Nephron (organoid): ENCODE measurements at regions not wholly inside any gene's neighbourhood (a gene's known extent, or its start where the extent isn't known, plus 50 kb on each side); places are given as distances from the start of the nearest gene placed in this dataset.

Source experiments
- H3K27ac Mint-ChIP-seq, 3 experiments: 2 replicates each; pipeline ENCODE4 v1.8.0; 2020; ENCODE audit warnings: mixed read lengths in 3 of 3, mild to moderate bottlenecking in 2 of 3, moderate library complexity in 1 of 3
- H3K27me3 Mint-ChIP-seq: 2 replicates; pipeline ENCODE4 v1.8.0; 2021; ENCODE audit warnings: low read depth, mild to moderate bottlenecking, moderate library complexity, mixed read lengths
- H3K36me3 Mint-ChIP-seq: 2 replicates; pipeline ENCODE4 v1.8.0; 2020; ENCODE audit warnings: low read depth, mixed read lengths
- H3K4me1 Mint-ChIP-seq: 2 replicates; pipeline ENCODE4 v1.8.0; 2020; ENCODE audit warnings: mixed read lengths
- H3K4me3 Mint-ChIP-seq, 3 experiments: 2 replicates each; pipeline ENCODE4 v1.8.0; 2020; ENCODE audit warnings: mild to moderate bottlenecking in 3 of 3, mixed read lengths in 3 of 3, moderate library complexity in 2 of 3
- H3K9me3 Mint-ChIP-seq: 2 replicates; pipeline ENCODE4 v1.8.0; 2020; ENCODE audit warnings: mixed read lengths
- TF ChIP-seq, protein P1 (sequence below), 3 experiments: fragments of 200-600 bp; sonication (generic); IDR thresholded peaks; one replicate each; pipeline ENCODE4 v1.5.0; 2021; ENCODE audit warnings: antibody characterized with exemption in 3 of 3; ENCODE audit not compliant: unreplicated experiment in 3 of 3

DNA sequence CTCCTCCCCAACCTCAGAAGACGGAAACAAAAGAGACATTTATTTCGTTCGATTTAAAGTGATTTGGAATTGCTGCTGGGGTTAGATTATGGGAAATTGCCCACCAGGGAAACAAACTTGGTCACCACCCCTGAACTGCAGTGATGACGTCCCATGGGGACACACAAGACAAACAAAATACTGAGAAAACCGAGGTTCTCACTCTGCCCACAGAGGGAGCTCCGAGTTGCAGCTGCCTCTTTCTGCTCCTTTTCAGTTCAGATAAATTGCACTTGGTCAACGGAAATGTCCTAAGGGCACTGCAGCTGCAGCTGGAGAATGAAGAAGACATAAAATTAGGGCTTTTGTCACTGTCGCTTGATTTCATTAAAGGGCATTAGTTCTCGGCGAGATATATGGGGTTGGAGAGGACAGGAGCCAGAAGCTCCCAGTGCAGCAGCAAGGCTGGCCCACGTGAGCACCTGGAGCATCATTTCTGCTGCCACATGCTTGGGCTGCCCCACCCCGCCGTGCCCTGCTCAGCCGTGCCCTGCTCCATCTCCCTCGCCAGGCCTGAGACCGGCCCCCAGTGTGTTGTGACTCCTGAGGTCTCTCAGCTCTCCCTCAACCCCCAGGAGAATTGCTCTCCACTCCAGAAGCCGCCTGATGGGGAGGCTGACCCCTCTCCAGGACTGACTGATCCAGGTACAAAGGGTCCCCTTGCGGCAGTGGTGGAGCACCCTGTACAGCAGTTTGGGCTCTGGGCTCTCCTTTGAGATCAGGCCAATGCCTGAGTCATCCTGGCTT is 231.7 kb upstream of the AJAP1 start:
- peaks cover 8% of the 10 kb centered on the region for H3K4me1 Mint-ChIP-seq

DNA sequence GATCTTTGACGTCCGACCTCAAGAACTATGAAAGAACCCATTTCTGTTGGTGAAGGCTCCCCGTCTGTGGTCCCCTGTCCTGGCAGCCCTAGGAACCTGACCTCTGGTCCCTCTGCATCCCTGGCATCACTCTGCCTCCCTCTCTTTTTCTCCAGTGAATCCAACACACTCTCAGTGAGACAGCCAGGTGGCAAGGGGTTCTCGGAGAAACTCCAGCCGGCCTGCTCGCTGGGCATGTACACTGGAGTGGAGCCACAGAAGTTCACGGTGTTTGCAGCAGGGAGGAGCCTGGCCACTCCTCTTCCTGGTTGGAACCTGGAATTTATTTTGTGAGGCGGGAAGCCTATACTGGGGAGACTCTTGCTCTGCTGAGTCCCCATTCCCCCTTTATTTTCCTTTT is 230.2 kb upstream of the AJAP1 start:
- Mint-ChIP-seq H3K4me1 (peaks cover 8% of the 10 kb centered on the region), H3K36me3 (no peaks in the 10 kb centered on the region), H3K4me3 (no peak overlapping the region), H3K27ac (no peak overlapping the region), H3K27me3 (peaks cover 4% of the 10 kb centered on the region), H3K9me3 (peaks cover 3% of the 10 kb centered on the region)
- TF ChIP-seq, protein P1, sequence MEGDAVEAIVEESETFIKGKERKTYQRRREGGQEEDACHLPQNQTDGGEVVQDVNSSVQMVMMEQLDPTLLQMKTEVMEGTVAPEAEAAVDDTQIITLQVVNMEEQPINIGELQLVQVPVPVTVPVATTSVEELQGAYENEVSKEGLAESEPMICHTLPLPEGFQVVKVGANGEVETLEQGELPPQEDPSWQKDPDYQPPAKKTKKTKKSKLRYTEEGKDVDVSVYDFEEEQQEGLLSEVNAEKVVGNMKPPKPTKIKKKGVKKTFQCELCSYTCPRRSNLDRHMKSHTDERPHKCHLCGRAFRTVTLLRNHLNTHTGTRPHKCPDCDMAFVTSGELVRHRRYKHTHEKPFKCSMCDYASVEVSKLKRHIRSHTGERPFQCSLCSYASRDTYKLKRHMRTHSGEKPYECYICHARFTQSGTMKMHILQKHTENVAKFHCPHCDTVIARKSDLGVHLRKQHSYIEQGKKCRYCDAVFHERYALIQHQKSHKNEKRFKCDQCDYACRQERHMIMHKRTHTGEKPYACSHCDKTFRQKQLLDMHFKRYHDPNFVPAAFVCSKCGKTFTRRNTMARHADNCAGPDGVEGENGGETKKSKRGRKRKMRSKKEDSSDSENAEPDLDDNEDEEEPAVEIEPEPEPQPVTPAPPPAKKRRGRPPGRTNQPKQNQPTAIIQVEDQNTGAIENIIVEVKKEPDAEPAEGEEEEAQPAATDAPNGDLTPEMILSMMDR (IDR thresholded peaks at IDR 0.05; ENCODE audit: unreplicated experiment in 3 of 3): no peak

More for the DNA sequence above, 231.7 kb upstream of the AJAP1 start:
- TF ChIP-seq, protein P1 (IDR thresholded peaks at IDR 0.05; ENCODE audit: unreplicated experiment in 3 of 3): peak in 1 of 3 experiments; percentile 16
- Mint-ChIP-seq H3K27me3 (peaks cover 8% of the 10 kb centered on the region), H3K9me3 (peaks cover 9% of the 10 kb centered on the region), H3K36me3 (no peaks in the 10 kb centered on the region), H3K27ac (no peak overlapping the region), H3K4me3 (no peak overlapping the region)

DNA sequence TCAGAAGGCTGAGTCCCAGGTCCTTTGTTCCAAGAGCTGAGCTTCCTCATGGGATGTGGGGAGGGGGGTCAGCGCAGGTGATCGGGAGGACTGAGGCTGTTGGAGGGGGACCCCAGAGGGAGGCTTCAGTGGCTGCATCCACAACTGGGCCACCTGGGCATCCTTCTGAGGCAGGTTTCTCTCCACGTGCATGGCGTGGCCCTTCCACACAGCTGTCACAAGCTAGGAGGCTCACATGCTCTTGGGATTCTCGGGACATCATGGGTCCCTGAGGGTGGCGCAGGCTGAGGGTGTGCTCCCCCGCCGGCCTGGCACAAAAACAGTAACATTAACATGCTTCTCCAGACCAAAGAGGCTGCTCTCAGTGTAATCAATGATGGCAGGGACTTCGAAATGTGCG is 229.6 kb upstream of the AJAP1 start:
- Mint-ChIP-seq H3K9me3 (no peaks in the 10 kb centered on the region), H3K27me3 (peaks cover 4% of the 10 kb centered on the region), H3K4me1 (peaks cover 8% of the 10 kb centered on the region), H3K27ac (no peak overlapping the region), H3K4me3 (no peak overlapping the region), H3K36me3 (no peaks in the 10 kb centered on the region)
- TF ChIP-seq, protein P1 (IDR thresholded peaks at IDR 0.05; ENCODE audit: unreplicated experiment in 3 of 3): no peak

DNA sequence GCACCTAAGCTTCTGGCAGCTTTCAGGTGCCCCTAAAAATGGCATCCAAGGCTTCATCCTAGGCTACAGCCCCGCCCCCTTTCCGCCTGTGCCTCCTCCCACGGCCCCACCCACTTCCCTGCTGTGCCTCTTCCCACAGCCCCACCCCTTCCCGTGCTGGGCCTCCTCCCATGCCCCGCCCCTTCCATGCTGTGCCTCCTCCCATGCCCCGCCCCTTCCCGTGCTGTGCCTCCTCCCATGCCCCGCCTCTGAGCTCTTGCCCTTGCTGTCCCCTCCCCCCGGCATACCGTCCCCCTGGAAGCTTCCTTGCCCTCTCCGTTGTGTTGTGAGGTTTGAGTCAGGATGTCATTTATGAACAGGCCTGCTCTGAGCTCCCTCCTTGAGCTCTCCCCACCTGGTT is 228.5 kb upstream of the AJAP1 start:
- Mint-ChIP-seq H3K9me3 (no peaks in the 10 kb centered on the region), H3K4me3 (no peak overlapping the region), H3K27ac (no peak overlapping the region), H3K36me3 (no peaks in the 10 kb centered on the region), H3K27me3 (peaks cover 4% of the 10 kb centered on the region), H3K4me1 (peaks cover 8% of the 10 kb centered on the region)
- TF ChIP-seq, protein P1 (IDR thresholded peaks at IDR 0.05; ENCODE audit: unreplicated experiment in 3 of 3): no peak

DNA sequence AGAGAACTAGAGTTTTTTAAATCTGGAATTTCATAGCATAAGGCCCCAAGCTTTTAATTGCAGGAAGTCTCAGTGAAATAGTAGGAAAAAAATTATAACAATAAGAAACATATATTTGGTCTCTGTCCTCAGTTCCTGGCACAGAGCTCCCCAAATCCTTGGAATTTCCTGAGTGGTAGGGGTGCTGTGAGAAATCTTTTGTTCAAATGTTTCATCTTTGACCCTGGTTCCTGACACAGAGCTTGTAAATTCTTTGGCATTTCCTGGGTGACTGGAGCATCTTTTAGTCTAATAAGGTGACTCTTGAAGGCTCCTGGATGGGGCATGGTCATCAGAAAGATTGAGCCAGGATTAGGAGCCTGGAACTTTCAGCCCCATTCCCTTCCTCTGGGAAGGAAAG is 225.7 kb upstream of the AJAP1 start:
- Mint-ChIP-seq H3K36me3 (no peaks in the 10 kb centered on the region), H3K27ac (no peak overlapping the region), H3K9me3 (no peaks in the 10 kb centered on the region), H3K4me3 (no peak overlapping the region), H3K27me3 (peaks cover 4% of the 10 kb centered on the region), H3K4me1 (no peaks in the 10 kb centered on the region)
- TF ChIP-seq, protein P1 (IDR thresholded peaks at IDR 0.05; ENCODE audit: unreplicated experiment in 3 of 3): no peak
